Ovary (tissue), 7 donors: ENCODE measurements at regions not wholly inside any gene's neighbourhood (a gene's known extent, or its start where the extent isn't known, plus 50 kb on each side); places are given as distances from the start of the nearest gene placed in this dataset.

Experiments
- DNase-seq, 5 donors: peaks; one replicate each; pipeline ENCODE4 v3.0.0-alpha.2; 2019 to 2020
- H3K27ac ChIP-seq, 2 donors: fragments of 200-600 bp; one replicate each; pipeline versions ENCODE4 v1.5.1 to v1.8.0; 2019 to 2022
- H3K27me3 ChIP-seq: fragments of 200-600 bp; one replicate; pipeline ENCODE4 v1.8.0; 2022
- H3K36me3 ChIP-seq: fragments of 200-600 bp; sonication (generic); one replicate; pipeline ENCODE4 v1.5.1; 2019
- H3K4me1 ChIP-seq: one replicate; pipeline ENCODE4 v1.8.1; 2013; ENCODE audit warnings: mild to moderate bottlenecking, moderate library complexity; ENCODE audit not compliant: insufficient read depth
- H3K4me3 ChIP-seq: fragments of 200-600 bp; sonication (generic); one replicate; pipeline ENCODE4 v1.5.1; 2017
- H3K9me3 ChIP-seq, 2 donors: fragments of 200-600 bp in 1 of 2; sonication (generic) in 1 of 2; one replicate each; pipeline versions ENCODE4 v1.5.1 to v1.8.1; 2013 to 2019; ENCODE audit warnings: mild to moderate bottlenecking in 1 of 2, moderate library complexity in 1 of 2
- CTCF ChIP-seq, 3 donors: fragments of 450-650 bp in 2 of 3; fragments of 200-600 bp in 1 of 3; IDR thresholded peaks; one replicate each; pipeline versions ENCODE4 v1.5.1 to v1.8.0; 2016 to 2022; ENCODE audit warnings: antibody characterized with exemption in 3 of 3, mild to moderate bottlenecking in 1 of 3
- EP300 ChIP-seq: sonication (generic); formaldehyde crosslinking; IDR thresholded peaks from one replicate; pipeline ENCODE4 v1.6.1; 2017; ENCODE audit warnings: antibody characterized with exemption
- POLR2A ChIP-seq: fragments of 450-650 bp; IDR thresholded peaks from one replicate; pipeline ENCODE4 v1.6.1; 2017; ENCODE audit warnings: antibody characterized with exemption, mild to moderate bottlenecking, moderate library complexity
- WGBS, 3 donors: extraction: QIAGEN DNeasy Blood & Tissue Kit in 1 of 3; methylation state at CpG; one replicate each; pipeline versions ENCODE4 v1.1.5 to v1.1.7; 2013 to 2017; 5-methylcytosine and 5-hydroxymethylcytosine counted together
- intact Hi-C, 4 donors: fragments of 100-400 bp; cut with DNase I; formaldehyde crosslinking; loops; one replicate each; pipeline versions ENCODE4 v1.11.0 to v1.15.1; 2022 to 2023
- donor health status: DM: no; HTN: no; CAD: no; lungs with moderate emphysema.
- donor health status: DM: no; HTN: no; CAD: no.
- donor health status: Bipolar disorder and iron deficiency.
- donor health status: DM: no; HTN: no; CAD: no.
- donor health status: DM: yes; HTN: yes; CAD: no.

- H3K4me3 ChIP-seq, result no peak overlapping the region
- H3K27ac ChIP-seq, result no peak overlapping the region
- H3K9me3 ChIP-seq, result no peaks in the 10 kb centered on the region
- 26 to 54% (median 36%) methylated on average over 5 of the region's 5 CpGs for WGBS, 3 donors
- no peaks in the 10 kb centered on the region for H3K4me1 ChIP-seq
- TF ChIP-seq POLR2A (no peak), CTCF (IDR thresholded peaks at IDR 0.05) (no peak), EP300 (no peak)
- intact Hi-C loops, result no loop called here
- no peaks in the 10 kb centered on the region for H3K36me3 ChIP-seq
- no peak for DNase-seq
- H3K27me3 ChIP-seq, result no peaks in the 10 kb centered on the region
These were observed 1352.7 kb upstream of the ADGRL2 start for GRCh38 chr1:80448081-80448480.

- Histone ChIP-seq H3K27ac (no peak overlapping the region), H3K36me3 (no peaks in the 10 kb centered on the region), H3K4me1 (no peaks in the 10 kb centered on the region), H3K27me3 (no peaks in the 10 kb centered on the region), H3K4me3 (no peak overlapping the region), H3K9me3 (no peaks in the 10 kb centered on the region)
- TF ChIP-seq CTCF (IDR thresholded peaks at IDR 0.05), result no peak
- no peak for TF ChIP-seq POLR2A
- WGBS, 3 donors, result 96 to 100% (median 97%) methylated on average over 1 of the region's 1 CpG
- no peak for DNase-seq
- intact Hi-C loops, result no loop called here
These were observed 1353.2 kb upstream of the ADGRL2 start for GRCh38 chr1:80447526-80447925.

GRCh38 chr1:80445033-80445432 is 1355.7 kb upstream of the ADGRL2 start:
- H3K27ac ChIP-seq, result no peak overlapping the region
- no peak for DNase-seq
- no peaks in the 10 kb centered on the region for H3K9me3 ChIP-seq
- no peak for TF ChIP-seq EP300
- TF ChIP-seq POLR2A, result no peak
- no peak for TF ChIP-seq CTCF (IDR thresholded peaks at IDR 0.05)
- intact Hi-C loops, result no loop called here
- H3K4me1 ChIP-seq, result no peaks in the 10 kb centered on the region
- H3K36me3 ChIP-seq, result no peaks in the 10 kb centered on the region
- H3K4me3 ChIP-seq, result no peak overlapping the region
- H3K27me3 ChIP-seq, result no peaks in the 10 kb centered on the region
- 64 to 72% (median 65%) methylated on average over 4 of the region's 4 CpGs for WGBS, 3 donors

GRCh38 chr1:80444171-80444570 is 1356.6 kb upstream of the ADGRL2 start:
- intact Hi-C loops, result no loop called here
- Histone ChIP-seq H3K27ac (no peak overlapping the region), H3K36me3 (no peaks in the 10 kb centered on the region), H3K4me3 (no peak overlapping the region), H3K27me3 (no peaks in the 10 kb centered on the region), H3K9me3 (no peaks in the 10 kb centered on the region), H3K4me1 (no peaks in the 10 kb centered on the region)
- 81 to 87% (median 87%) methylated on average over 3 of the region's 3 CpGs for whole genome bisulfite sequencing, 3 donors
- TF ChIP-seq CTCF (IDR thresholded peaks at IDR 0.05), result no peak
- no peak for TF ChIP-seq POLR2A
- TF ChIP-seq EP300, result no peak
- DNase-seq, result no peak

- H3K4me3 ChIP-seq, result no peak overlapping the region
- H3K27me3 ChIP-seq, result no peaks in the 10 kb centered on the region
- no peak for DNase-seq
- no peak overlapping the region for H3K27ac ChIP-seq
- no peaks in the 10 kb centered on the region for H3K9me3 ChIP-seq
- TF ChIP-seq POLR2A, result no peak
- no peak for TF ChIP-seq EP300
- no peak for TF ChIP-seq CTCF (IDR thresholded peaks at IDR 0.05)
- no peaks in the 10 kb centered on the region for H3K36me3 ChIP-seq
- H3K4me1 ChIP-seq, result no peaks in the 10 kb centered on the region
- intact Hi-C loops, result no loop called here
- WGBS, 3 donors, result 43 to 60% (median 49%) methylated on average over 7 of the region's 7 CpGs
These were observed 1359.1 kb upstream of the ADGRL2 start for GRCh38 chr1:80441664-80442063.
